Astrocyte of the hippocampus (primary cell): ENCODE measurements at regions not wholly inside any gene's neighbourhood (a gene's known extent, or its start where the extent isn't known, plus 50 kb on each side); places are given as distances from the start of the nearest gene placed in this dataset.
"Not testable (repeated sequence)": the region's sequence is repeated elsewhere in the genome, so short reads cannot be mapped to it uniquely, and the experiment has no call there.

Source experiments
- DNase-seq: peaks from one replicate; pipeline ENCODE4 v3.0.0; 2011; ENCODE audit warnings: low read depth, low spot score

- not testable (repeated sequence) for DNase-seq
Measured at GRCh38 chr5:115691814-115692213, 66.0 kb upstream of the TMED7 start.

- DNase-seq: peak; percentile 70
Measured at GRCh38 chr5:115686738-115687074, 60.9 kb upstream of the TMED7 start.

- DNase-seq: peak; percentile 82
Measured at GRCh38 chr5:115686051-115686737, 60.4 kb upstream of the TMED7 start.

GRCh38 chr5:115685490-115685889, 59.7 kb upstream of the TMED7 start:
- DNase-seq: peak; percentile 74

GRCh38 chr5:115684513-115685037, 58.7 kb upstream of the TMED7 start:
- no peak for DNase-seq

- no peak for DNase-seq
Measured at GRCh38 chr5:115683081-115683480, 57.2 kb upstream of the TMED7 start.
